A673 (cell line): ENCODE measurements at regions not wholly inside any gene's neighbourhood (a gene's known extent, or its start where the extent isn't known, plus 50 kb on each side); places are given as distances from the start of the nearest gene placed in this dataset.

Experiments used
- EZH2 ChIP-seq: fragments of 200-600 bp; sonication (generic); IDR thresholded peaks from 2 replicates; pipeline ENCODE4 v1.6.1; 2017; ENCODE audit warnings: borderline replicate concordance, low read depth, mild to moderate bottlenecking, mixed read lengths, antibody characterized with exemption, low read length; ENCODE audit not compliant: poor library complexity, severe bottlenecking
- TF ChIP-seq, protein P1 (sequence below): fragments of 300-800, 200-600 bp; sonication (generic); conservative IDR thresholded peaks from 2 replicates; pipeline ENCODE4 v1.5.1; 2017; ENCODE audit warnings: low read depth, mild to moderate bottlenecking, antibody characterized with exemption, low read length, moderate library complexity, mixed read lengths

DNA sequence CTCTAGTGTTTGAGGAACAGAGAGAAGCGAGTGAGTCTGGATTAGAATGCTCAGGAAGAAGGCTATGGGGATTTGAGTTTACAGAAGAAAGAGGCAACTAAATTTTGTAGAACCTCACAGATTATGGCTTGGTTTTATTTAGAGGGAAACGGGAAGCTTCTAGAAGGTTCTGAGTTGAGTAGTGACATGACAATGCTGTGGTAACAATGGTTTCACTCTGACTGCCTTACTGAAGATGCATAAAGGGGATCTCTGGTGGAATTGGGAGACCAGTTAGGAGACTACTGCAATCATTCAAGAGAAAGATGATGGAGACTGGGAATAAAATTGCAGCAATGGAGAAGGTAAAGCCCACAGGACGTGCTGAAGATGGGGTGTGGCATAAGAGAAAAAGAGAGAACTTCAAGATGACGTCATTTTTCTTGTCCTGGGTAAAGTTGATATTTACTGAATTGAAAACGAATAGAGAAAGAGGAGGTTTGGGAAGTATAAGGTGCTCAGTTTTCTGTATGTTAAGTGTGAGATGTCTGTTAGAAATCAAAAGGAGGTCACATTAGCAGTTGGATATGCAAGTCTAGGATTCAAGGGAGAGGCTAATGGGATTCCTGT lies 710.1 kb upstream of the NRSN1 start:
- TF ChIP-seq, protein P1, sequence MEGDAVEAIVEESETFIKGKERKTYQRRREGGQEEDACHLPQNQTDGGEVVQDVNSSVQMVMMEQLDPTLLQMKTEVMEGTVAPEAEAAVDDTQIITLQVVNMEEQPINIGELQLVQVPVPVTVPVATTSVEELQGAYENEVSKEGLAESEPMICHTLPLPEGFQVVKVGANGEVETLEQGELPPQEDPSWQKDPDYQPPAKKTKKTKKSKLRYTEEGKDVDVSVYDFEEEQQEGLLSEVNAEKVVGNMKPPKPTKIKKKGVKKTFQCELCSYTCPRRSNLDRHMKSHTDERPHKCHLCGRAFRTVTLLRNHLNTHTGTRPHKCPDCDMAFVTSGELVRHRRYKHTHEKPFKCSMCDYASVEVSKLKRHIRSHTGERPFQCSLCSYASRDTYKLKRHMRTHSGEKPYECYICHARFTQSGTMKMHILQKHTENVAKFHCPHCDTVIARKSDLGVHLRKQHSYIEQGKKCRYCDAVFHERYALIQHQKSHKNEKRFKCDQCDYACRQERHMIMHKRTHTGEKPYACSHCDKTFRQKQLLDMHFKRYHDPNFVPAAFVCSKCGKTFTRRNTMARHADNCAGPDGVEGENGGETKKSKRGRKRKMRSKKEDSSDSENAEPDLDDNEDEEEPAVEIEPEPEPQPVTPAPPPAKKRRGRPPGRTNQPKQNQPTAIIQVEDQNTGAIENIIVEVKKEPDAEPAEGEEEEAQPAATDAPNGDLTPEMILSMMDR, result no peak
- TF ChIP-seq EZH2, result no peak
